ENCODE measurements at regions not wholly inside any gene's neighbourhood (a gene's known extent, or its start where the extent isn't known, plus 50 kb on each side); places are given as distances from the start of the nearest gene placed in this dataset.
A peak's percentile ranks its signal among the peaks of the same experiment; 100 is the strongest.

GRCh38 chr2:215793747-215794595 is 219.4 kb downstream of the MREG start (continued):
- TF ChIP-seq, protein P1, sequence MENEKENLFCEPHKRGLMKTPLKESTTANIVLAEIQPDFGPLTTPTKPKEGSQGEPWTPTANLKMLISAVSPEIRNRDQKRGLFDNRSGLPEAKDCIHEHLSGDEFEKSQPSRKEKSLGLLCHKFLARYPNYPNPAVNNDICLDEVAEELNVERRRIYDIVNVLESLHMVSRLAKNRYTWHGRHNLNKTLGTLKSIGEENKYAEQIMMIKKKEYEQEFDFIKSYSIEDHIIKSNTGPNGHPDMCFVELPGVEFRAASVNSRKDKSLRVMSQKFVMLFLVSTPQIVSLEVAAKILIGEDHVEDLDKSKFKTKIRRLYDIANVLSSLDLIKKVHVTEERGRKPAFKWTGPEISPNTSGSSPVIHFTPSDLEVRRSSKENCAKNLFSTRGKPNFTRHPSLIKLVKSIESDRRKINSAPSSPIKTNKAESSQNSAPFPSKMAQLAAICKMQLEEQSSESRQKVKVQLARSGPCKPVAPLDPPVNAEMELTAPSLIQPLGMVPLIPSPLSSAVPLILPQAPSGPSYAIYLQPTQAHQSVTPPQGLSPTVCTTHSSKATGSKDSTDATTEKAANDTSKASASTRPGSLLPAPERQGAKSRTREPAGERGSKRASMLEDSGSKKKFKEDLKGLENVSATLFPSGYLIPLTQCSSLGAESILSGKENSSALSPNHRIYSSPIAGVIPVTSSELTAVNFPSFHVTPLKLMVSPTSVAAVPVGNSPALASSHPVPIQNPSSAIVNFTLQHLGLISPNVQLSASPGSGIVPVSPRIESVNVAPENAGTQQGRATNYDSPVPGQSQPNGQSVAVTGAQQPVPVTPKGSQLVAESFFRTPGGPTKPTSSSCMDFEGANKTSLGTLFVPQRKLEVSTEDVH (IDR thresholded peaks at IDR 0.05; ENCODE audit: low read depth, partially characterized antibody), result no peak
- TF ChIP-seq, protein P2, sequence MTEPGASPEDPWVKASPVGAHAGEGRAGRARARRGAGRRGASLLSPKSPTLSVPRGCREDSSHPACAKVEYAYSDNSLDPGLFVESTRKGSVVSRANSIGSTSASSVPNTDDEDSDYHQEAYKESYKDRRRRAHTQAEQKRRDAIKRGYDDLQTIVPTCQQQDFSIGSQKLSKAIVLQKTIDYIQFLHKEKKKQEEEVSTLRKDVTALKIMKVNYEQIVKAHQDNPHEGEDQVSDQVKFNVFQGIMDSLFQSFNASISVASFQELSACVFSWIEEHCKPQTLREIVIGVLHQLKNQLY (CRISPR knock-in tag; conservative IDR thresholded peaks at IDR 0.05), result no peak
- TF ChIP-seq SP1 (CRISPR knock-in tag; IDR thresholded peaks at IDR 0.05) (no peak), ZNF324 (CRISPR knock-in tag; IDR thresholded peaks at IDR 0.05) (no peak), ZBTB2 (IDR thresholded peaks at IDR 0.05) (no peak), SMAD4 (CRISPR knock-in tag; conservative IDR thresholded peaks at IDR 0.05) (no peak), PRPF4 (IDR thresholded peaks at IDR 0.05; ENCODE audit: insufficient read depth, low read depth, low read length, poor library complexity, severe bottlenecking) (no peak), REST (IDR thresholded peaks at IDR 0.05; ENCODE audit: borderline replicate concordance) (peak; percentile 57), REST (CRISPR knock-in tag; IDR thresholded peaks at IDR 0.05; ENCODE audit: low read depth) (no peak), ZNF398 (CRISPR knock-in tag; IDR thresholded peaks at IDR 0.05) (no peak)
